ENCODE measurements at regions not wholly inside any gene's neighbourhood (a gene's known extent, or its start where the extent isn't known, plus 50 kb on each side); places are given as distances from the start of the nearest gene placed in this dataset.

GRCh38 chr14:77985211-77985615 is 185.0 kb upstream of the NRXN3 start:
- Histone ChIP-seq H3K27me3 (no peaks in the 10 kb centered on the region), H3K4me3 (no peak overlapping the region), H3K36me3 (no peaks in the 10 kb centered on the region), H3K27ac (no peak overlapping the region), H3K9me3 (no peaks in the 10 kb centered on the region), H3K4me1 (no peaks in the 10 kb centered on the region)
- no peak for DNase-seq
- intact Hi-C loops (cut with DNase I) = no loop called here
- no peak for ATAC-seq
- TF ChIP-seq, protein P1, sequence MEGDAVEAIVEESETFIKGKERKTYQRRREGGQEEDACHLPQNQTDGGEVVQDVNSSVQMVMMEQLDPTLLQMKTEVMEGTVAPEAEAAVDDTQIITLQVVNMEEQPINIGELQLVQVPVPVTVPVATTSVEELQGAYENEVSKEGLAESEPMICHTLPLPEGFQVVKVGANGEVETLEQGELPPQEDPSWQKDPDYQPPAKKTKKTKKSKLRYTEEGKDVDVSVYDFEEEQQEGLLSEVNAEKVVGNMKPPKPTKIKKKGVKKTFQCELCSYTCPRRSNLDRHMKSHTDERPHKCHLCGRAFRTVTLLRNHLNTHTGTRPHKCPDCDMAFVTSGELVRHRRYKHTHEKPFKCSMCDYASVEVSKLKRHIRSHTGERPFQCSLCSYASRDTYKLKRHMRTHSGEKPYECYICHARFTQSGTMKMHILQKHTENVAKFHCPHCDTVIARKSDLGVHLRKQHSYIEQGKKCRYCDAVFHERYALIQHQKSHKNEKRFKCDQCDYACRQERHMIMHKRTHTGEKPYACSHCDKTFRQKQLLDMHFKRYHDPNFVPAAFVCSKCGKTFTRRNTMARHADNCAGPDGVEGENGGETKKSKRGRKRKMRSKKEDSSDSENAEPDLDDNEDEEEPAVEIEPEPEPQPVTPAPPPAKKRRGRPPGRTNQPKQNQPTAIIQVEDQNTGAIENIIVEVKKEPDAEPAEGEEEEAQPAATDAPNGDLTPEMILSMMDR (IDR thresholded peaks at IDR 0.05) = no peak

DNA sequence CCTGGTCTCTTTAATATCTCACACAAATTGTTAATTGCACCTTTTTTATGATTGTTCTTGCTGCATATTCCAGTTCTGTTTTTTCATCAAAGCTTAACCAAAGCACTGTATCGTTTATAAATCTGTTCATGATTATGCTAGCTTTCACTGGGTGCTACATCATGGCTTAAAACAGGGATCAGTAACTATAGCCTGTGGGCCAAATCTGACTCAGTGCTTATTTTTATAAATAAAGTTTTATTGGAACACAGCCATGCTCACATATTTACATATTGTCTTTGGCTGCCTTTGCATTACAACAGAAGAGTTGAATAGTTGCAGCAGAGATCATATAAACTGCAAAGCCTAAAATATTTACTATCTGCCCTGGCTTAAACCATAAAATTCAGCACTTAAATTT is 183.4 kb upstream of the NRXN3 start:
- TF ChIP-seq, protein P1 (IDR thresholded peaks at IDR 0.05) = no peak
- no peak overlapping the region for H3K4me3 ChIP-seq
- H3K9me3 ChIP-seq = no peaks in the 10 kb centered on the region
- no peak for DNase-seq
- H3K27me3 ChIP-seq = no peaks in the 10 kb centered on the region
- no peaks in the 10 kb centered on the region for H3K36me3 ChIP-seq
- ATAC-seq = no peak
- H3K4me1 ChIP-seq = no peaks in the 10 kb centered on the region
- H3K27ac ChIP-seq = no peak overlapping the region
- intact Hi-C loops (cut with DNase I) = no loop called here

- DNase-seq (no peak), ATAC-seq (no peak)
- TF ChIP-seq, protein P1 (IDR thresholded peaks at IDR 0.05) = no peak
- no peak overlapping the region for H3K4me3 ChIP-seq
- no peak overlapping the region for H3K27ac ChIP-seq
- intact Hi-C loops (cut with DNase I) = no loop called here
- no peaks in the 10 kb centered on the region for H3K36me3 ChIP-seq
- H3K27me3 ChIP-seq = no peaks in the 10 kb centered on the region
- H3K4me1 ChIP-seq = no peaks in the 10 kb centered on the region
- no peaks in the 10 kb centered on the region for H3K9me3 ChIP-seq
Measured at GRCh38 chr14:77988096-77988870, 181.9 kb upstream of the NRXN3 start.

GRCh38 chr14:77988970-77989369 is 181.2 kb upstream of the NRXN3 start:
- TF ChIP-seq, protein P1 (IDR thresholded peaks at IDR 0.05) = no peak
- H3K27me3 ChIP-seq = no peaks in the 10 kb centered on the region
- H3K4me3 ChIP-seq = no peak overlapping the region
- no peaks in the 10 kb centered on the region for H3K4me1 ChIP-seq
- no peak overlapping the region for H3K27ac ChIP-seq
- H3K36me3 ChIP-seq = no peaks in the 10 kb centered on the region
- intact Hi-C loops (cut with DNase I) = no loop called here
- DNase-seq (no peak), ATAC-seq (peak; percentile 32)
- H3K9me3 ChIP-seq = no peaks in the 10 kb centered on the region

GRCh38 chr14:77989441-77989991 is 180.7 kb upstream of the NRXN3 start:
- Histone ChIP-seq H3K27ac (no peak overlapping the region), H3K36me3 (no peaks in the 10 kb centered on the region), H3K4me1 (no peaks in the 10 kb centered on the region), H3K27me3 (no peaks in the 10 kb centered on the region), H3K4me3 (no peak overlapping the region), H3K9me3 (no peaks in the 10 kb centered on the region)
- TF ChIP-seq, protein P1 (IDR thresholded peaks at IDR 0.05) = no peak
- ATAC-seq (no peak), DNase-seq (no peak)
- intact Hi-C loops (cut with DNase I) = no loop called here

Measured in upper lobe of right lung (tissue), 1 donor.